22Rv1 (cell line): ENCODE measurements at regions not wholly inside any gene's neighbourhood (a gene's known extent, or its start where the extent isn't known, plus 50 kb on each side); places are given as distances from the start of the nearest gene placed in this dataset.

Experiments used
- ZFX ChIP-seq: fragments of 450-650 bp; IDR thresholded peaks from 2 replicates; pipeline ENCODE4 v1.6.1; 2017; ENCODE audit warnings: antibody characterized with exemption, borderline replicate concordance
- TF ChIP-seq, protein P1 (sequence below): fragments of 450-650 bp; IDR thresholded peaks from 2 replicates; pipeline ENCODE4 v1.5.1; 2017; ENCODE audit warnings: mild to moderate bottlenecking

GRCh38 chr3:110344897-110345767 is 726.5 kb upstream of the NECTIN3 start:
- TF ChIP-seq, protein P1, sequence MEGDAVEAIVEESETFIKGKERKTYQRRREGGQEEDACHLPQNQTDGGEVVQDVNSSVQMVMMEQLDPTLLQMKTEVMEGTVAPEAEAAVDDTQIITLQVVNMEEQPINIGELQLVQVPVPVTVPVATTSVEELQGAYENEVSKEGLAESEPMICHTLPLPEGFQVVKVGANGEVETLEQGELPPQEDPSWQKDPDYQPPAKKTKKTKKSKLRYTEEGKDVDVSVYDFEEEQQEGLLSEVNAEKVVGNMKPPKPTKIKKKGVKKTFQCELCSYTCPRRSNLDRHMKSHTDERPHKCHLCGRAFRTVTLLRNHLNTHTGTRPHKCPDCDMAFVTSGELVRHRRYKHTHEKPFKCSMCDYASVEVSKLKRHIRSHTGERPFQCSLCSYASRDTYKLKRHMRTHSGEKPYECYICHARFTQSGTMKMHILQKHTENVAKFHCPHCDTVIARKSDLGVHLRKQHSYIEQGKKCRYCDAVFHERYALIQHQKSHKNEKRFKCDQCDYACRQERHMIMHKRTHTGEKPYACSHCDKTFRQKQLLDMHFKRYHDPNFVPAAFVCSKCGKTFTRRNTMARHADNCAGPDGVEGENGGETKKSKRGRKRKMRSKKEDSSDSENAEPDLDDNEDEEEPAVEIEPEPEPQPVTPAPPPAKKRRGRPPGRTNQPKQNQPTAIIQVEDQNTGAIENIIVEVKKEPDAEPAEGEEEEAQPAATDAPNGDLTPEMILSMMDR: no peak
- TF ChIP-seq ZFX: no peak
